Cardiac muscle cell (in vitro differentiated cells and primary cell): ENCODE measurements at regions not wholly inside any gene's neighbourhood (a gene's known extent, or its start where the extent isn't known, plus 50 kb on each side); places are given as distances from the start of the nearest gene placed in this dataset.

Source experiments
- DNase-seq, 2 donors: peaks; one replicate each; pipeline versions ENCODE4 v3.0.0 to v3.0.0-alpha.2; 2010 to 2017; ENCODE audit warnings: low read depth in 1 of 2, low spot score in 1 of 2
- H3K27ac ChIP-seq: fragments of 200-600 bp; sonication (generic); 2 replicates; pipeline ENCODE4 v1.5.1; 2016
- H3K27me3 ChIP-seq: fragments of 200-600 bp; sonication (generic); 2 replicates; pipeline ENCODE4 v1.6.0; 2016; ENCODE audit warnings: control low read depth
- H3K36me3 ChIP-seq: fragments of 200-600 bp; sonication (generic); 2 replicates; pipeline ENCODE4 v1.5.1; 2016; ENCODE audit warnings: control low read depth
- H3K4me1 ChIP-seq: fragments of 200-600 bp; sonication (generic); 2 replicates; pipeline ENCODE4 v1.8.1; 2017; ENCODE audit warnings: low read depth, mild to moderate bottlenecking, mixed run types
- H3K4me3 ChIP-seq: fragments of 200-600 bp; sonication (generic); 2 replicates; pipeline ENCODE4 v1.5.1; 2016; ENCODE audit warnings: mild to moderate bottlenecking
- H3K9me3 ChIP-seq: fragments of 200-600 bp; sonication (generic); 2 replicates; pipeline ENCODE4 v1.5.1; 2017; ENCODE audit warnings: low read depth, mild to moderate bottlenecking, control low read depth
- CTCF ChIP-seq: IDR thresholded peaks from 2 replicates; pipeline ENCODE4 v1.5.1; 2012; ENCODE audit warnings: low read depth, mild to moderate bottlenecking, low read length

GRCh38 chr1:81499487-81499886 is 301.2 kb upstream of the ADGRL2 start:
- no peaks in the 10 kb centered on the region for H3K27me3 ChIP-seq
- no peaks in the 10 kb centered on the region for H3K9me3 ChIP-seq
- no peak overlapping the region for H3K27ac ChIP-seq
- no peaks in the 10 kb centered on the region for H3K36me3 ChIP-seq
- DNase-seq: no peak
- no peak overlapping the region for H3K4me3 ChIP-seq
- no peak for TF ChIP-seq CTCF
- H3K4me1 ChIP-seq: no peaks in the 10 kb centered on the region

GRCh38 chr1:81498471-81499462 is 302.0 kb upstream of the ADGRL2 start:
- Histone ChIP-seq H3K4me1 (no peaks in the 10 kb centered on the region), H3K27me3 (no peaks in the 10 kb centered on the region), H3K36me3 (no peaks in the 10 kb centered on the region), H3K9me3 (no peaks in the 10 kb centered on the region), H3K4me3 (no peak overlapping the region), H3K27ac (no peak overlapping the region)
- DNase-seq: no peak
- no peak for TF ChIP-seq CTCF

- Histone ChIP-seq H3K27ac (no peak overlapping the region), H3K36me3 (no peaks in the 10 kb centered on the region), H3K4me1 (peaks cover 10% of the 10 kb centered on the region), H3K4me3 (no peak overlapping the region), H3K27me3 (no peaks in the 10 kb centered on the region), H3K9me3 (no peaks in the 10 kb centered on the region)
- TF ChIP-seq CTCF: no peak
- DNase-seq: no peak
Observed at GRCh38 chr1:81496349-81496748, 304.4 kb upstream of the ADGRL2 start.

- Histone ChIP-seq H3K27me3 (no peaks in the 10 kb centered on the region), H3K9me3 (no peaks in the 10 kb centered on the region), H3K4me1 (peaks cover 10% of the 10 kb centered on the region), H3K27ac (no peak overlapping the region), H3K36me3 (no peaks in the 10 kb centered on the region), H3K4me3 (no peak overlapping the region)
- no peak for DNase-seq
- TF ChIP-seq CTCF: no peak
Observed at GRCh38 chr1:81493102-81493869, 307.4 kb upstream of the ADGRL2 start.

GRCh38 chr1:81492628-81493027 is 308.1 kb upstream of the ADGRL2 start:
- Histone ChIP-seq H3K4me3 (no peak overlapping the region), H3K36me3 (no peaks in the 10 kb centered on the region), H3K4me1 (peaks cover 10% of the 10 kb centered on the region), H3K27me3 (no peaks in the 10 kb centered on the region), H3K9me3 (no peaks in the 10 kb centered on the region), H3K27ac (no peak overlapping the region)
- no peak for TF ChIP-seq CTCF
- DNase-seq: no peak
